ENCODE measurements at regions not wholly inside any gene's neighbourhood (a gene's known extent, or its start where the extent isn't known, plus 50 kb on each side); places are given as distances from the start of the nearest gene placed in this dataset.

DNA sequence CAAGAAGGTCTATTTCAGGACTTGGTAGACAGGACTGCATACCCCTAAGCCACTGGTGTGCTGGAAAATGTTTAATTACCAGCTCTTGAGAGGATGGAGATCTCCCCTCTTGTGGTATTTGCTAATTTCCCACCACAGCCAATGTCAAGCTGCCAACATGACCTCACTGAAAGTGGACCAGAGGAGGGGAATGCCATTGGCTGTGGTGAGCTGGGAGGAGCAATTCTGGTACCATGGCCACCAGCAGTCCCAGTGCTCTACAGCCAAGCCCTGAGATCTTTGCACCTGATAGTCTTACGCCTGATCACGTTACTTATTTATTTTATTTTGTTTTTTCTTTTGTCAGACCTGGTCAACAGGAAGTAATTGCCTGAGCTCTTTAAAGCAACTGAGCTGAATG lies 82.5 kb upstream of the BCL6 start:
- no peak for DNase-seq
- TF ChIP-seq, protein P1, sequence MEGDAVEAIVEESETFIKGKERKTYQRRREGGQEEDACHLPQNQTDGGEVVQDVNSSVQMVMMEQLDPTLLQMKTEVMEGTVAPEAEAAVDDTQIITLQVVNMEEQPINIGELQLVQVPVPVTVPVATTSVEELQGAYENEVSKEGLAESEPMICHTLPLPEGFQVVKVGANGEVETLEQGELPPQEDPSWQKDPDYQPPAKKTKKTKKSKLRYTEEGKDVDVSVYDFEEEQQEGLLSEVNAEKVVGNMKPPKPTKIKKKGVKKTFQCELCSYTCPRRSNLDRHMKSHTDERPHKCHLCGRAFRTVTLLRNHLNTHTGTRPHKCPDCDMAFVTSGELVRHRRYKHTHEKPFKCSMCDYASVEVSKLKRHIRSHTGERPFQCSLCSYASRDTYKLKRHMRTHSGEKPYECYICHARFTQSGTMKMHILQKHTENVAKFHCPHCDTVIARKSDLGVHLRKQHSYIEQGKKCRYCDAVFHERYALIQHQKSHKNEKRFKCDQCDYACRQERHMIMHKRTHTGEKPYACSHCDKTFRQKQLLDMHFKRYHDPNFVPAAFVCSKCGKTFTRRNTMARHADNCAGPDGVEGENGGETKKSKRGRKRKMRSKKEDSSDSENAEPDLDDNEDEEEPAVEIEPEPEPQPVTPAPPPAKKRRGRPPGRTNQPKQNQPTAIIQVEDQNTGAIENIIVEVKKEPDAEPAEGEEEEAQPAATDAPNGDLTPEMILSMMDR (IDR thresholded peaks at IDR 0.05): no peak
- H3K4me3 Mint-ChIP-seq: no peak overlapping the region
- peaks cover 8% of the 10 kb centered on the region for H3K4me1 Mint-ChIP-seq (ENCODE audit: low read depth)
- H3K27me3 Mint-ChIP-seq (ENCODE audit: insufficient read depth): peaks cover 1% of the 10 kb centered on the region; the same call in 1 of the 2 replicates
- H3K27ac Mint-ChIP-seq: no peak overlapping the region
- no peaks in the 10 kb centered on the region for H3K36me3 Mint-ChIP-seq (ENCODE audit: low read depth)
- H3K9me3 Mint-ChIP-seq: no peaks in the 10 kb centered on the region

DNA sequence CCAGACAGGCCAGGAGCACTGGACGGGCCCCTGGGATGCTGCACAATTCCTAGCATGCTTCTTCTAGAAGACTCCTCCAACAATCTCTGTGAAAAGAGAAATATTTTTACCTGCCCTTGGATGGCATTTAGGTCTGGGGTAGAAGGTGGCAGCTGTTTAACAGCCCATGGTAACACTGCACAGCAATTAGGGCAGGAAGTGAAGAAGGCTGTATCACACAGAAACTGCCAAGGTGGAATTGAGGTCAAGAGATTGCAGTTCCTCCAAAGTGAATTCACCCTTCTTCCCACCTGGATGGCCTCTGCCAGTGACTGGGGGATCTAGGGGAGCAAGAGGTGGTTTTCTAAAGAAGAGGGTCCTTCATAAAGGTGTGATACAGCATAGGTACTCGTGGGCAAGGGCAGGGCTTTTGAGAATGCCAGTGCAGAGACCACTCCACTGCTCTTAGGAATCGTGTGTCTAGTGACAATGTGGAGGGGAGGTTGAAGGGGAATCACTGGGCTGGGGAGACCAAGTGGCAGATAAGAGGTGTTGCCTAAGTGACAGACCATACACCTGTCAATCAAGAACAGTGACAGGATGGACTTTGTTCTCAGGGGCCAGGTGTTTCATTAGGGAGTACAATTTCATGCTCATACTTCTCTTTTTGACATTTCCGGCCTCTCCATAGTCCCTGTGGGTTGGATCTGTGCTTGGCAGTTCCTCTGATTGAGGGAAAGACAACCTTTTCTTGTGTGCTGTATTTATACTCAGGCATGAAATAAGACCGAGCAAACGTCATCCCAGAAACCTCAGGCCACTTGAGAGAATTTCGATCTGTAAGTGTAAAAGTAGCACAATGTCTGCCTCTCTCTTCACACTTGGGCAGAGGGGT lies 83.5 kb upstream of the BCL6 start:
- Mint-ChIP-seq H3K4me3 (no peak overlapping the region), H3K9me3 (no peaks in the 10 kb centered on the region), H3K27ac (no peak overlapping the region), H3K4me1 (ENCODE audit: low read depth) (peaks cover 8% of the 10 kb centered on the region), H3K27me3 (ENCODE audit: insufficient read depth) (peaks cover 5% of the 10 kb centered on the region; the same call in 1 of the 2 replicates), H3K36me3 (ENCODE audit: low read depth) (no peaks in the 10 kb centered on the region)
- DNase-seq: no peak
- TF ChIP-seq, protein P1 (IDR thresholded peaks at IDR 0.05): no peak

DNA sequence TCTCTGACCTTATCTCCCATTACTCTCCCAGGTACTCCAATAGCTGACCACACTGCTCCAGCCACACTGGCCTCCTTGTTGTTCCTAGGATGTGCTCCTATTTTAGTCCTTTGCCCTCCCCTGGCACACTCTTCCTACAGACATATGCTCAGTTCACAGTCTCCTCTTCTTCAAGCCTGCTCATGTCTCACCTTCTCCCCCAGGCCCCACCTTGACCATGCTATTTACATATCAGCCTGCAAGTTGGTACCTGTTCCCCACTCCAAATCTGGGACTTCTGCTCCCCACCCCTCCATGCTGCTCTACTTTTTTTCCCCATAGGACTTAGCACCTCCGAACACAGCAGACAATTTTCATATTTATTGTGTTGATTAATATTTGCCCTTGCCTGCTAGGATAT lies 84.9 kb upstream of the BCL6 start:
- TF ChIP-seq, protein P1 (IDR thresholded peaks at IDR 0.05): no peak
- Mint-ChIP-seq H3K27ac (no peak overlapping the region), H3K4me3 (no peak overlapping the region), H3K4me1 (ENCODE audit: low read depth) (peaks cover 8% of the 10 kb centered on the region), H3K36me3 (ENCODE audit: low read depth) (peaks cover 6% of the 10 kb centered on the region; the same call in 1 of the 2 replicates), H3K9me3 (peaks cover 8% of the 10 kb centered on the region), H3K27me3 (ENCODE audit: insufficient read depth) (peaks cover 5% of the 10 kb centered on the region)
- no peak for DNase-seq

DNA sequence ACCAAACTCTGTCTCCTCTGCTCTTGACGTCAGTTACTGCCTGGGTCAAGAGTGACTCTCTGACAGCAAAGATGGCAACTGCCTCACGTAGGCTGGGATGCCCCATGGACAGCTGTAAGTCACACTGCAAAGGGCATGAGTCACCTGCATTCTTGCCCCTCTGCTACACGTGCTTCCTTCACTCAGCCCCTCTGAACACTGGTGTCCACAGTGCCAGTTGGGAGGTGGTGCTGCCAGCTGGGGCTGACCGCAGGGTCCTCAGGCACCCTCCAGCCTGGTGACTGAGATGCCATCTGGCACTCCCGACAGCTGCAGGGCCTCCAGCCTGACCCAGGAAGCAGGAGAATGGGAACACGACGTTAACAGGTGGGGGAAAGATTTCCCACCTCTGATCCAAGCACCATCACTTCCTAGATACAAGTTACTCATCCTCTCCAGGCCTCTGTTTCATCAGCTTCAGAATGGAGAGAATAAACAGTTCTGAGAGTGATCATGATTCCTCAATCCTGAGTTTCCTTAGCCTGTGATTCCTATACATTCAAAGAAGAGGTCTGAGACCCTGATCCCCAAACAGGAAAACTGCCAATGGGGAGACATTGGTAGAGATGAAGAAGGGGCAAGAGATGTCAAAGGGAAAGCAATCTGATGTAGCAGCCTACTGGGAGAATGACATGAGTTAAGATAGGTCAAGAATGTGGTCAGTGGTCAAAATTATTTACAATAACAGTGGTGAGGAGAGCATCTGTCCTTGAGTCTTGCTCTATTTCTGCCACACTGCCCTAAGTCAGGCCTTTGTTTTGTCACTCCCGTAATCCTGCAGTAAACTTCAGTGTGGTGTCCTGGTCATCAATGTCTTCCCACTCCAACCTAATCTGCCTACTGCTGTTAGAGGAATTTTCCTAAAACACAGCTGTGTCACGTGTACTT lies 86.1 kb upstream of the BCL6 start:
- Mint-ChIP-seq H3K36me3 (ENCODE audit: low read depth) (peaks cover 6% of the 10 kb centered on the region; the same call in 1 of the 2 replicates), H3K4me3 (no peak overlapping the region), H3K27me3 (ENCODE audit: insufficient read depth) (peaks cover 4% of the 10 kb centered on the region), H3K27ac (no peak overlapping the region), H3K9me3 (peaks cover 8% of the 10 kb centered on the region), H3K4me1 (ENCODE audit: low read depth) (peaks cover 8% of the 10 kb centered on the region)
- TF ChIP-seq, protein P1 (IDR thresholded peaks at IDR 0.05): no peak
- DNase-seq: no peak

DNA sequence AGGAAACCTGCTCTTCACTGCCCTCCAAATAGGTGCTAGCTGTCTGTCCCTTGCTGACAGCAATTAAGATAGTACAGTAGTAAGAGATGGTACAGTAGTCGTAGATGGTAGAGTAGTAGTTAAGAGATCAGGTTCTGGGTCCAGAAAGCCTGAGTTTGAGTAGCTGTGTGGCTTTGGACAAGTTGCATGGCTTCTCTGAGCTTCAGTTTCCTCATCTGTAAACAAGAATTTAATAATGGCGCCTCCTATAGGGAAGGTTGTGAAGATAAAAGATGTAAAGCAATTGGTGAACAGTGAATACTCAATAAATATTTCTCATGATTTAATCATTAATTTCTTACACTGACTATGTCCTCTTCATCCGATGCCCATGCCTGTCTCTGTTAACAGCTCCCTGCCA lies 86.9 kb upstream of the BCL6 start:
- no peak for DNase-seq
- Mint-ChIP-seq H3K36me3 (ENCODE audit: low read depth) (peaks cover 6% of the 10 kb centered on the region; the same call in 1 of the 2 replicates), H3K4me1 (ENCODE audit: low read depth) (peaks cover 14% of the 10 kb centered on the region), H3K4me3 (no peak overlapping the region), H3K27me3 (ENCODE audit: insufficient read depth) (peaks cover 4% of the 10 kb centered on the region), H3K27ac (no peak overlapping the region), H3K9me3 (peaks cover 8% of the 10 kb centered on the region)
- TF ChIP-seq, protein P1 (IDR thresholded peaks at IDR 0.05): peak; percentile 31; the same call in 1 of the 2 replicates
